ENCODE measurements at regions not wholly inside any gene's neighbourhood (a gene's known extent, or its start where the extent isn't known, plus 50 kb on each side); places are given as distances from the start of the nearest gene placed in this dataset.

- Histone ChIP-seq H3F3A (ENCODE audit: control insufficient read depth, insufficient read depth) (no peaks in the 10 kb centered on the region), H3K79me2 (ENCODE audit: control insufficient read depth, low read length) (no peaks in the 10 kb centered on the region), H4K20me1 (ENCODE audit: control insufficient read depth, insufficient read depth, low read depth, low read length) (no peaks in the 10 kb centered on the region), H3K9me2 (replicated peaks; ENCODE audit: control insufficient read depth, low read length) (no peaks in the 10 kb centered on the region), H3K9me3 (ENCODE audit: control insufficient read depth, insufficient read depth, low read length) (no peaks in the 10 kb centered on the region), H3K4me2 (ENCODE audit: low read length) (no peak overlapping the region), H3K27me3 (ENCODE audit: control insufficient read depth, low read length) (peaks cover 2% of the 10 kb centered on the region; the same call in 1 of the 2 replicates), H3K4me3 (ENCODE audit: low read length) (no peak overlapping the region), H3K27ac (ENCODE audit: low read depth, low read length) (no peak overlapping the region), H3K36me3 (ENCODE audit: control insufficient read depth, low read length) (no peaks in the 10 kb centered on the region), H3K4me1 (ENCODE audit: control insufficient read depth, low read length) (no peaks in the 10 kb centered on the region)
- TF ChIP-seq EZH2phosphoT487 (IDR thresholded peaks at IDR 0.05; ENCODE audit: borderline replicate concordance, low read length) (no peak), CTCF (IDR thresholded peaks at IDR 0.05; ENCODE audit: low read depth, low read length, poor library complexity, severe bottlenecking) (no peak)
These were observed 228.5 kb downstream of the CDCA7 start for GRCh38 chr2:173583196-173583595.

GRCh38 chr2:173584000-173584399, 229.3 kb downstream of the CDCA7 start:
- no peaks in the 10 kb centered on the region for H3K79me2 ChIP-seq (ENCODE audit: control insufficient read depth, low read length)
- H3K27ac ChIP-seq (ENCODE audit: low read depth, low read length): no peak overlapping the region
- H3F3A ChIP-seq (ENCODE audit: control insufficient read depth, insufficient read depth): no peaks in the 10 kb centered on the region
- H3K4me2 ChIP-seq (ENCODE audit: low read length): no peak overlapping the region
- H3K9me2 ChIP-seq (replicated peaks; ENCODE audit: control insufficient read depth, low read length): no peaks in the 10 kb centered on the region
- H3K4me3 ChIP-seq (ENCODE audit: low read length): no peak overlapping the region
- no peaks in the 10 kb centered on the region for H4K20me1 ChIP-seq (ENCODE audit: control insufficient read depth, insufficient read depth, low read depth, low read length)
- no peaks in the 10 kb centered on the region for H3K36me3 ChIP-seq (ENCODE audit: control insufficient read depth, low read length)
- TF ChIP-seq CTCF (IDR thresholded peaks at IDR 0.05; ENCODE audit: low read depth, low read length, poor library complexity, severe bottlenecking) (no peak), EZH2phosphoT487 (IDR thresholded peaks at IDR 0.05; ENCODE audit: borderline replicate concordance, low read length) (no peak)
- H3K4me1 ChIP-seq (ENCODE audit: control insufficient read depth, low read length): no peaks in the 10 kb centered on the region
- peaks cover 2% of the 10 kb centered on the region; the same call in 1 of the 2 replicates for H3K27me3 ChIP-seq (ENCODE audit: control insufficient read depth, low read length)
- H3K9me3 ChIP-seq (ENCODE audit: control insufficient read depth, insufficient read depth, low read length): no peaks in the 10 kb centered on the region

GRCh38 chr2:173584676-173585458, 230.2 kb downstream of the CDCA7 start:
- no peak overlapping the region for H3K4me2 ChIP-seq (ENCODE audit: low read length)
- no peaks in the 10 kb centered on the region for H3K79me2 ChIP-seq (ENCODE audit: control insufficient read depth, low read length)
- no peaks in the 10 kb centered on the region for H3K4me1 ChIP-seq (ENCODE audit: control insufficient read depth, low read length)
- no peak overlapping the region for H3K4me3 ChIP-seq (ENCODE audit: low read length)
- no peaks in the 10 kb centered on the region for H3K36me3 ChIP-seq (ENCODE audit: control insufficient read depth, low read length)
- H3K9me2 ChIP-seq (replicated peaks; ENCODE audit: control insufficient read depth, low read length): no peaks in the 10 kb centered on the region
- H3K27me3 ChIP-seq (ENCODE audit: control insufficient read depth, low read length): peaks cover 5% of the 10 kb centered on the region; the same call in 1 of the 2 replicates
- H3F3A ChIP-seq (ENCODE audit: control insufficient read depth, insufficient read depth): no peaks in the 10 kb centered on the region
- TF ChIP-seq CTCF (IDR thresholded peaks at IDR 0.05; ENCODE audit: low read depth, low read length, poor library complexity, severe bottlenecking): no peak
- TF ChIP-seq EZH2phosphoT487 (IDR thresholded peaks at IDR 0.05; ENCODE audit: borderline replicate concordance, low read length): no peak
- H4K20me1 ChIP-seq (ENCODE audit: control insufficient read depth, insufficient read depth, low read depth, low read length): no peaks in the 10 kb centered on the region
- H3K27ac ChIP-seq (ENCODE audit: low read depth, low read length): no peak overlapping the region
- H3K9me3 ChIP-seq (ENCODE audit: control insufficient read depth, insufficient read depth, low read length): no peaks in the 10 kb centered on the region
